HUES48 (cell line): ENCODE measurements at regions not wholly inside any gene's neighbourhood (a gene's known extent, or its start where the extent isn't known, plus 50 kb on each side); places are given as distances from the start of the nearest gene placed in this dataset.
"Not testable (repeated sequence)": the region's sequence is repeated elsewhere in the genome, so short reads cannot be mapped to it uniquely, and the experiment has no call there.

Source experiments
- H3K27ac ChIP-seq: one replicate; pipeline ENCODE4 v1.7.0; 2013; ENCODE audit warnings: low read depth, low read length, inconsistent platforms
- H3K27me3 ChIP-seq: 2 replicates; pipeline ENCODE4 v1.6.1; 2013; ENCODE audit warnings: mild to moderate bottlenecking, low read length; ENCODE audit not compliant: control insufficient read depth, insufficient read depth
- H3K36me3 ChIP-seq: 2 replicates; pipeline ENCODE4 v1.6.1; 2013; ENCODE audit warnings: low read length; ENCODE audit not compliant: control insufficient read depth, insufficient read depth
- H3K4me1 ChIP-seq: 2 replicates; pipeline ENCODE4 v1.6.1; 2013; ENCODE audit warnings: mild to moderate bottlenecking, low read length; ENCODE audit not compliant: control insufficient read depth, insufficient read depth
- H3K4me3 ChIP-seq: 2 replicates; pipeline ENCODE4 v1.5.1; 2013; ENCODE audit warnings: mild to moderate bottlenecking, low read depth, low read length
- H3K9ac ChIP-seq: 2 replicates; pipeline ENCODE4 v1.6.1; 2013; ENCODE audit warnings: mild to moderate bottlenecking, low read depth, low read length, moderate library complexity
- H3K9me3 ChIP-seq: 2 replicates; pipeline ENCODE4 v1.6.1; 2013; ENCODE audit warnings: low read length; ENCODE audit not compliant: control insufficient read depth, insufficient read depth

- peaks cover 75% of the 10 kb centered on the region for H3K9me3 ChIP-seq
Measured at GRCh38 chr7:57821438-57822382, 371.7 kb downstream of the ZNF716 start.

GRCh38 chr7:57826548-57826947, 376.6 kb downstream of the ZNF716 start:
- H3K27ac ChIP-seq, H3K4me1 ChIP-seq, H3K36me3 ChIP-seq, H3K9ac ChIP-seq, H3K27me3 ChIP-seq, H3K4me3 ChIP-seq: not testable (repeated sequence)
- H3K9me3 ChIP-seq: peaks cover 36% of the 10 kb centered on the region

More at GRCh38 chr7:57821438-57822382, 371.7 kb downstream of the ZNF716 start:
- Histone ChIP-seq H3K27ac (no peak overlapping the region), H3K9ac (no peak overlapping the region), H3K4me3 (no peak overlapping the region), H3K4me1 (no peaks in the 10 kb centered on the region), H3K27me3 (no peaks in the 10 kb centered on the region), H3K36me3 (no peaks in the 10 kb centered on the region)

GRCh38 chr7:57835161-57835560, 385.2 kb downstream of the ZNF716 start:
- not testable (repeated sequence) for H3K9ac ChIP-seq, H3K36me3 ChIP-seq, H3K27ac ChIP-seq, H3K27me3 ChIP-seq, H3K4me1 ChIP-seq, H3K4me3 ChIP-seq, H3K9me3 ChIP-seq

- not testable (repeated sequence) for H3K9ac ChIP-seq, H3K27ac ChIP-seq, H3K4me1 ChIP-seq, H3K9me3 ChIP-seq, H3K36me3 ChIP-seq, H3K27me3 ChIP-seq, H3K4me3 ChIP-seq
Measured at GRCh38 chr7:57839152-57839551, 389.2 kb downstream of the ZNF716 start.

GRCh38 chr7:57867884-57868701, 418.1 kb downstream of the ZNF716 start:
- Histone ChIP-seq H3K4me3 (no peak overlapping the region), H3K4me1 (no peaks in the 10 kb centered on the region), H3K27me3 (no peaks in the 10 kb centered on the region), H3K36me3 (no peaks in the 10 kb centered on the region), H3K9me3 (peaks cover 53% of the 10 kb centered on the region), H3K27ac (no peak overlapping the region), H3K9ac (no peak overlapping the region)

- Histone ChIP-seq H3K4me3 (no peak overlapping the region), H3K9ac (no peak overlapping the region), H3K27ac (no peak overlapping the region), H3K9me3 (peaks cover 50% of the 10 kb centered on the region), H3K36me3 (no peaks in the 10 kb centered on the region), H3K4me1 (no peaks in the 10 kb centered on the region), H3K27me3 (no peaks in the 10 kb centered on the region)
Measured at GRCh38 chr7:57868771-57869483, 418.9 kb downstream of the ZNF716 start.
